Neural cell (in vitro differentiated cells): ENCODE measurements at regions not wholly inside any gene's neighbourhood (a gene's known extent, or its start where the extent isn't known, plus 50 kb on each side); places are given as distances from the start of the nearest gene placed in this dataset.

Source experiments
- H2AFZ ChIP-seq: fragments of 200-600, 300-800 bp; sonication (generic), shearing (Covaris generic); 2 replicates; pipeline ENCODE4 v1.6.0; 2014; ENCODE audit warnings: low read depth, mild to moderate bottlenecking, antibody characterized with exemption, low read length, moderate library complexity
- H3F3A ChIP-seq: fragments of 200-600 bp; shearing (Covaris generic); 2 replicates; pipeline ENCODE4 v1.6.1; 2016; ENCODE audit warnings: mild to moderate bottlenecking, moderate library complexity, mixed read lengths, antibody characterized with exemption, low read length; ENCODE audit not compliant: insufficient read depth, poor library complexity, severe bottlenecking
- H3K27ac ChIP-seq: fragments of 200-600, 300-800 bp; sonication (generic), shearing (Covaris generic); 2 replicates; pipeline ENCODE4 v1.5.1; 2014; ENCODE audit warnings: mild to moderate bottlenecking, low read length, moderate library complexity
- H3K27me3 ChIP-seq: fragments of 300-800, 200-600 bp; sonication (generic), shearing (Covaris generic); 2 replicates; pipeline ENCODE4 v1.6.0; 2014; ENCODE audit warnings: mild to moderate bottlenecking, low read depth, low read length, moderate library complexity; ENCODE audit not compliant: insufficient read depth
- H3K36me3 ChIP-seq: fragments of 300-800, 200-600 bp; sonication (generic), shearing (Covaris generic); 2 replicates; pipeline ENCODE4 v1.5.1; 2014; ENCODE audit warnings: mild to moderate bottlenecking, antibody characterized with exemption, low read length, moderate library complexity; ENCODE audit not compliant: insufficient read depth
- H3K4me2 ChIP-seq: fragments of 300-800, 200-600 bp; sonication (generic), shearing (Covaris generic); 2 replicates; pipeline ENCODE4 v1.6.0; 2014; ENCODE audit warnings: mild to moderate bottlenecking, low read length
- H3K4me3 ChIP-seq: fragments of 300-800, 200-600 bp; sonication (generic), shearing (Covaris generic); 2 replicates; pipeline ENCODE4 v1.5.1; 2014; ENCODE audit warnings: mild to moderate bottlenecking, low read length, moderate library complexity
- H3K79me2 ChIP-seq: fragments of 200-600 bp; shearing (Covaris generic); replicated peaks from 2 replicates; pipeline ENCODE4 v1.6.0; 2014; ENCODE audit warnings: mild to moderate bottlenecking, low read length, moderate library complexity; ENCODE audit not compliant: insufficient read depth
- H3K9ac ChIP-seq: fragments of 300-800, 200-600 bp; sonication (generic), shearing (Covaris generic); 2 replicates; pipeline ENCODE4 v1.6.1; 2016; ENCODE audit warnings: mild to moderate bottlenecking, low read length, mixed read lengths
- H3K9me2 ChIP-seq: fragments of 200-600 bp; shearing (Covaris generic); 2 replicates; pipeline ENCODE4 v1.6.1; 2016; ENCODE audit warnings: mild to moderate bottlenecking, low read length, mixed read lengths; ENCODE audit not compliant: insufficient read depth
- H3K9me3 ChIP-seq: fragments of 200-600, 300-800 bp; sonication (generic), shearing (Covaris generic); 2 replicates; pipeline ENCODE4 v1.6.1; 2016; ENCODE audit warnings: mild to moderate bottlenecking, mixed run types, low read length, moderate library complexity, mixed read lengths
- H4K20me1 ChIP-seq: fragments of 200-600 bp; shearing (Covaris generic); 2 replicates; pipeline ENCODE4 v1.6.1; 2016; ENCODE audit warnings: mild to moderate bottlenecking, mixed run types; ENCODE audit not compliant: insufficient read depth
- EP300 ChIP-seq: fragments of 450-650 bp; conservative IDR thresholded peaks from 2 replicates; pipeline ENCODE4 v1.6.1; 2014; ENCODE audit warnings: antibody characterized with exemption, mild to moderate bottlenecking, moderate library complexity; ENCODE audit not compliant: poor library complexity, severe bottlenecking
- EZH2 ChIP-seq: fragments of 200-600, 300-800 bp; shearing (Covaris generic), sonication (generic); IDR thresholded peaks from 2 replicates; pipeline ENCODE4 v1.6.1; 2014; ENCODE audit warnings: antibody characterized with exemption, low read length, borderline replicate concordance, mild to moderate bottlenecking; ENCODE audit not compliant: insufficient read depth, poor library complexity, severe bottlenecking
- MXI1 ChIP-seq: fragments of 450-650 bp; conservative IDR thresholded peaks from 2 replicates; pipeline ENCODE4 v1.6.1; 2014; ENCODE audit warnings: antibody characterized with exemption, mild to moderate bottlenecking; ENCODE audit not compliant: poor library complexity, severe bottlenecking
- POLR2AphosphoS5 ChIP-seq: IDR thresholded peaks from 2 replicates; pipeline ENCODE4 v1.6.1; 2012
- RAD21 ChIP-seq: fragments of 450-650 bp; conservative IDR thresholded peaks from 2 replicates; pipeline ENCODE4 v1.6.1; 2014; ENCODE audit warnings: antibody characterized with exemption, mild to moderate bottlenecking, moderate library complexity
- REST ChIP-seq: IDR thresholded peaks from 2 replicates; pipeline ENCODE4 v1.6.1; 2012; ENCODE audit warnings: borderline replicate concordance
- SMC3 ChIP-seq: fragments of 450-650 bp; conservative IDR thresholded peaks from 2 replicates; pipeline ENCODE4 v1.6.1; 2014; ENCODE audit warnings: antibody characterized with exemption, mild to moderate bottlenecking, moderate library complexity; ENCODE audit not compliant: poor library complexity
- TAF1 ChIP-seq: IDR thresholded peaks from 2 replicates; pipeline ENCODE4 v1.6.1; 2012; ENCODE audit warnings: low read depth
- TF ChIP-seq, protein P1 (sequence below): fragments of 450-650 bp; IDR thresholded peaks from 2 replicates; pipeline ENCODE4 v1.5.1; 2014; ENCODE audit warnings: antibody characterized with exemption, mild to moderate bottlenecking, moderate library complexity; ENCODE audit not compliant: poor library complexity, severe bottlenecking

- Histone ChIP-seq H3K27ac (no peak overlapping the region), H3K9ac (no peak overlapping the region), H3K36me3 (no peaks in the 10 kb centered on the region), H3K9me2 (no peaks in the 10 kb centered on the region), H4K20me1 (no peaks in the 10 kb centered on the region), H3F3A (no peaks in the 10 kb centered on the region), H2AFZ (no peak overlapping the region), H3K9me3 (no peaks in the 10 kb centered on the region), H3K4me2 (no peak overlapping the region), H3K4me3 (no peak overlapping the region), H3K79me2 (no peaks in the 10 kb centered on the region), H3K27me3 (no peaks in the 10 kb centered on the region)
- TF ChIP-seq MXI1 (no peak), EP300 (no peak), TAF1 (no peak), REST (no peak), EZH2 (no peak), RAD21 (no peak), SMC3 (no peak), POLR2AphosphoS5 (no peak)
- TF ChIP-seq, protein P1, sequence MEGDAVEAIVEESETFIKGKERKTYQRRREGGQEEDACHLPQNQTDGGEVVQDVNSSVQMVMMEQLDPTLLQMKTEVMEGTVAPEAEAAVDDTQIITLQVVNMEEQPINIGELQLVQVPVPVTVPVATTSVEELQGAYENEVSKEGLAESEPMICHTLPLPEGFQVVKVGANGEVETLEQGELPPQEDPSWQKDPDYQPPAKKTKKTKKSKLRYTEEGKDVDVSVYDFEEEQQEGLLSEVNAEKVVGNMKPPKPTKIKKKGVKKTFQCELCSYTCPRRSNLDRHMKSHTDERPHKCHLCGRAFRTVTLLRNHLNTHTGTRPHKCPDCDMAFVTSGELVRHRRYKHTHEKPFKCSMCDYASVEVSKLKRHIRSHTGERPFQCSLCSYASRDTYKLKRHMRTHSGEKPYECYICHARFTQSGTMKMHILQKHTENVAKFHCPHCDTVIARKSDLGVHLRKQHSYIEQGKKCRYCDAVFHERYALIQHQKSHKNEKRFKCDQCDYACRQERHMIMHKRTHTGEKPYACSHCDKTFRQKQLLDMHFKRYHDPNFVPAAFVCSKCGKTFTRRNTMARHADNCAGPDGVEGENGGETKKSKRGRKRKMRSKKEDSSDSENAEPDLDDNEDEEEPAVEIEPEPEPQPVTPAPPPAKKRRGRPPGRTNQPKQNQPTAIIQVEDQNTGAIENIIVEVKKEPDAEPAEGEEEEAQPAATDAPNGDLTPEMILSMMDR = no peak
These were observed 770.2 kb upstream of the FAM174A start for GRCh38 chr5:99765011-99765410.

DNA sequence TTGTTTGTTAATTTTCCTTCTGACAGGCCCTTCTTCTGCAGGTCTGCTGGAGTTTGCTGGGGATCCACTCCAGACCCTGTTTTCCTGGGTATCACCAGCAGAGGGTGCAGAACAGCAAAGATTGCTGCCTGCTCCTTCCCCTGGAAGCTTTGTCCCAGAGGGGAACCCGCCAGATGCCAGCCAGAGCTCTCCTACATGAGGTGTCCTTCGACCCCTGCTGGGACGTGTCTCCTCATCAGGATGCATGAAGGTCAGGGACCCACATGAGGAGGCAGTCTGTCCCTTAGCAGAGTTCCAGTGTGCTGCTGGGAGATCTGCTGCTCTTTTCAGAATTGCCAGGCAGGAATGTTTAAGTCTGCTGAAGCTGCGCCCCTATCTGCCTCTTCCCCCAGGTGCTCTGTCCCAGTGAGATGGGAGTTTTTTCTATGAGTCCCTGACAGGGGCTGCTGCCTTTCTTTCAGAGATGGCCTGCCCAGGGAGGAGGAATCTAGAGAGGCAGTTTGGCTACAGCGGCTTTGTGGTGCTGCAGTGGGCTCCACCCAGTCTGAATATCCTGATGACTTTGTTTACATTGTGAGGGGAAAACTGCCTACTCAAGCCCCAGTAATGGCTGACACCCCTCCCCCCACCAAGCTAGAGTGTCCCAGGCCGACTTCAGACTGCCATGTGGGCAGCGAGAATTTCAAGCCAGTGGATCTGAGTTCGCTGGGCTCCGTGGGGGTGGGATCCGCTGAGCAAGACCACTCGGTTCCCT lies 772.0 kb upstream of the FAM174A start:
- no peaks in the 10 kb centered on the region for H3K9me3 ChIP-seq
- H3K4me3 ChIP-seq = no peak overlapping the region
- H3F3A ChIP-seq = no peaks in the 10 kb centered on the region
- H3K4me2 ChIP-seq = no peak overlapping the region
- no peak for TF ChIP-seq TAF1
- no peak for TF ChIP-seq EP300
- TF ChIP-seq EZH2 = no peak
- TF ChIP-seq, protein P1 = no peak
- TF ChIP-seq REST = no peak
- no peak for TF ChIP-seq POLR2AphosphoS5
- no peak for TF ChIP-seq RAD21
- no peak for TF ChIP-seq SMC3
- no peak for TF ChIP-seq MXI1
- no peak overlapping the region for H2AFZ ChIP-seq
- no peak overlapping the region for H3K9ac ChIP-seq
- no peaks in the 10 kb centered on the region for H3K36me3 ChIP-seq
- H3K79me2 ChIP-seq = no peaks in the 10 kb centered on the region
- H3K27ac ChIP-seq = no peak overlapping the region
- H3K9me2 ChIP-seq = no peaks in the 10 kb centered on the region
- H3K27me3 ChIP-seq = no peaks in the 10 kb centered on the region
- no peaks in the 10 kb centered on the region for H4K20me1 ChIP-seq
